Esophagus muscularis mucosa (tissue), 4 donors: ENCODE measurements at regions not wholly inside any gene's neighbourhood (a gene's known extent, or its start where the extent isn't known, plus 50 kb on each side); places are given as distances from the start of the nearest gene placed in this dataset.

Experiments
- CTCF ChIP-seq, 3 experiments: fragments of 200-600 bp in 2 of 3; fragments of 450-650 bp in 1 of 3; sonication (generic) in 2 of 3; IDR thresholded peaks; one replicate each; pipeline ENCODE4 v1.5.1; 2017 to 2019; ENCODE audit warnings: antibody characterized with exemption in 3 of 3, mild to moderate bottlenecking in 2 of 3, moderate library complexity in 1 of 3
- EP300 ChIP-seq: sonication (generic); formaldehyde crosslinking; IDR thresholded peaks from one replicate; pipeline ENCODE4 v1.6.1; 2017; ENCODE audit warnings: antibody characterized with exemption
- POLR2AphosphoS5 ChIP-seq, 2 donors: sonication (generic); formaldehyde crosslinking; IDR thresholded peaks; one replicate each; pipeline ENCODE4 v1.6.1; 2017; ENCODE audit warnings: antibody characterized with exemption in 2 of 2

- no peak for TF ChIP-seq CTCF (IDR thresholded peaks at IDR 0.05)
- no peak for TF ChIP-seq EP300
- no peak for TF ChIP-seq POLR2AphosphoS5 (IDR thresholded peaks at IDR 0.05)
Observed at GRCh38 chr13:48797127-48797526, 143.4 kb downstream of the CYSLTR2 start.
